HCT116 (cell line): ENCODE measurements at regions not wholly inside any gene's neighbourhood (a gene's known extent, or its start where the extent isn't known, plus 50 kb on each side); places are given as distances from the start of the nearest gene placed in this dataset.

Source experiments
- ATAC-seq: fragments of 200-7000 bp; cut with Tn5 transposase; 2 replicates; pipeline ENCODE4 v1.9.1; 2020; ENCODE audit warnings: mild to moderate bottlenecking, moderate library complexity
- BruUV-seq: library from RNA; stranded (reverse); fragments of 400-500 nt; replicated peaks from 2 replicates; lab custom pipeline; 2021; lab: Mats Ljungman, UMichigan
- CTCF ChIA-PET: fragments of 300-600 bp; sonication (Branson Sonifier 250); formaldehyde crosslinking; loops from one replicate; lab custom pipeline; 2021; ENCODE audit warnings: antibody characterized with exemption; lab: Charles Lee
- POLR2A ChIA-PET: fragments of 300-600, 350-600 bp; sonication (Branson Sonifier 250); formaldehyde crosslinking; loops from one replicate; lab custom pipeline; 2021; ENCODE audit warnings: antibody characterized with exemption; lab: Charles Lee
- RAD21 ChIA-PET, 2 experiments: fragments of 300-600 bp; sonication (Branson Sonifier 250); formaldehyde crosslinking; loops; one replicate each; lab custom pipeline; 2023; ENCODE audit warnings: low total read pairs in 2 of 2; ENCODE audit not compliant: uncharacterized antibody in 2 of 2, unreplicated experiment in 2 of 2, low non-redundant PET in 1 of 2; lab: Charles Lee
- DNase-seq: peaks from one replicate; pipeline ENCODE4 v3.0.0-alpha.2; 2010; ENCODE audit warnings: low read depth, low spot score
- H2AFZ ChIP-seq: fragments of 200-600 bp; shearing (Covaris generic), sonication (generic); 2 replicates; pipeline ENCODE4 v1.6.1; 2017; ENCODE audit warnings: low read depth, mixed run types, mixed read lengths, antibody characterized with exemption, low read length; ENCODE audit not compliant: poor library complexity, severe bottlenecking
- H3K27ac ChIP-seq: 2 replicates; pipeline ENCODE4 v1.5.1; 2012; ENCODE audit warnings: low read depth, low read length
- H3K27me3 ChIP-seq: fragments of 200-600 bp; sonication (generic); 2 replicates; pipeline ENCODE4 v1.6.1; 2016; ENCODE audit warnings: mixed run types, low read length, mixed read lengths; ENCODE audit not compliant: insufficient read depth
- H3K36me3 ChIP-seq, 2 experiments: fragments of 200-500 bp in 1 of 2; fragments of 200-600 bp in 1 of 2; sonication (Bioruptor generic) in 1 of 2; sonication (generic) in 1 of 2; 2 replicates each; pipeline versions ENCODE4 v1.5.1 to v1.6.1; 2014 to 2016; ENCODE audit warnings: low read length in 2 of 2, inconsistent platforms in 1 of 2, mixed read lengths in 1 of 2, mixed run types in 1 of 2; ENCODE audit not compliant: insufficient read depth in 2 of 2, control insufficient read depth in 1 of 2
- H3K4me1 ChIP-seq, 2 experiments: fragments of 200-600 bp in 1 of 2; sonication (generic) in 1 of 2; 2 replicates each; pipeline versions ENCODE4 v1.5.1 to v1.6.1; 2012 to 2017; ENCODE audit warnings: low read length in 2 of 2, inconsistent platforms in 1 of 2, mild to moderate bottlenecking in 1 of 2, mixed read lengths in 1 of 2, mixed run types in 1 of 2, moderate library complexity in 1 of 2; ENCODE audit not compliant: insufficient read depth in 2 of 2, control insufficient read depth in 1 of 2
- H3K4me2 ChIP-seq: fragments of 200-600 bp; sonication (generic); 2 replicates; pipeline ENCODE4 v1.6.1; 2017; ENCODE audit warnings: mixed run types, low read length, mixed read lengths
- H3K4me3 ChIP-seq, 2 experiments: fragments of 200-600 bp in 1 of 2; sonication (generic) in 1 of 2; replicated peaks in 1 of 2; 2 replicates each; pipeline ENCODE4 v1.5.1; 2011 to 2016; ENCODE audit warnings: low read length in 2 of 2, control low read depth in 1 of 2, low read depth in 1 of 2, mild to moderate bottlenecking in 1 of 2, mixed read lengths in 1 of 2, mixed run types in 1 of 2
- H3K79me2 ChIP-seq: fragments of 200-600 bp; sonication (generic); 2 replicates; pipeline ENCODE4 v1.6.1; 2017; ENCODE audit warnings: mild to moderate bottlenecking, mixed run types, low read length, moderate library complexity, mixed read lengths; ENCODE audit not compliant: insufficient read depth
- H3K9ac ChIP-seq: fragments of 200-600 bp; sonication (generic); 2 replicates; pipeline ENCODE4 v1.6.1; 2016; ENCODE audit warnings: low read length, mixed read lengths
- H3K9me2 ChIP-seq: fragments of 200-600 bp; sonication (generic), shearing (Covaris generic); 2 replicates; pipeline ENCODE4 v1.6.1; 2017; ENCODE audit warnings: mixed run types, mild to moderate bottlenecking, moderate library complexity; ENCODE audit not compliant: insufficient read depth
- H3K9me3 ChIP-seq, 2 experiments: fragments of 200-500 bp in 1 of 2; fragments of 200-600 bp in 1 of 2; sonication (Bioruptor generic) in 1 of 2; sonication (generic) in 1 of 2; 2 replicates each; pipeline ENCODE4 v1.6.1; 2014 to 2017; ENCODE audit warnings: low read length in 2 of 2, mixed read lengths in 2 of 2, inconsistent platforms in 1 of 2, low read depth in 1 of 2, mild to moderate bottlenecking in 1 of 2, mixed run types in 1 of 2, moderate library complexity in 1 of 2; ENCODE audit not compliant: control insufficient read depth in 1 of 2, insufficient read depth in 1 of 2
- H4K20me1 ChIP-seq: fragments of 200-600 bp; sonication (generic), shearing (Covaris generic); 2 replicates; pipeline ENCODE4 v1.6.1; 2017; ENCODE audit warnings: mixed run types, mild to moderate bottlenecking, moderate library complexity; ENCODE audit not compliant: insufficient read depth
- CBX3 ChIP-seq: IDR thresholded peaks from 2 replicates; pipeline ENCODE4 v1.6.1; 2012; ENCODE audit warnings: low read depth
- CEBPB ChIP-seq: IDR thresholded peaks from 2 replicates; pipeline ENCODE4 v1.6.1; 2012; ENCODE audit warnings: low read depth
- JUND ChIP-seq: IDR thresholded peaks from 2 replicates; pipeline ENCODE4 v1.6.1; 2012
- POLR2AphosphoS5 ChIP-seq: IDR thresholded peaks from 2 replicates; pipeline ENCODE4 v1.6.1; 2011; ENCODE audit warnings: mild to moderate bottlenecking, low read depth, low read length, moderate library complexity
- RAD21 ChIP-seq: IDR thresholded peaks from 2 replicates; pipeline ENCODE4 v1.6.1; 2012; ENCODE audit warnings: low read depth, mild to moderate bottlenecking
- REST ChIP-seq: IDR thresholded peaks from 2 replicates; pipeline ENCODE4 v1.6.1; 2012; ENCODE audit warnings: low read depth
- TCF7L2 ChIP-seq: IDR thresholded peaks from 2 replicates; pipeline ENCODE4 v1.7.0; 2011; ENCODE audit warnings: borderline replicate concordance, inconsistent platforms; ENCODE audit not compliant: insufficient read depth, insufficient read length; ENCODE audit errors: extremely low read depth
- YY1 ChIP-seq: IDR thresholded peaks from 2 replicates; pipeline ENCODE4 v1.6.1; 2011; ENCODE audit warnings: low read length, low read depth, moderate library complexity, mild to moderate bottlenecking; ENCODE audit not compliant: insufficient replicate concordance; ENCODE audit errors: extremely low read depth
- ZNF274 ChIP-seq: fragments of 200-500 bp; sonication (Bioruptor generic); IDR thresholded peaks from 2 replicates; pipeline ENCODE4 v1.6.1; 2014; ENCODE audit warnings: mild to moderate bottlenecking, low read depth, low read length, inconsistent platforms
- intact Hi-C: fragments of 100-400 bp; cut with micrococcal nuclease; formaldehyde crosslinking; loops from 2 replicates; pipeline ENCODE4 v1.10.0; 2022
- TF ChIP-seq, protein P1 (sequence below): IDR thresholded peaks from 2 replicates; pipeline ENCODE4 v1.6.1; 2012

GRCh38 chr3:180375831-180376230, 226.1 kb upstream of the TTC14 start:
- no peaks in the 10 kb centered on the region for H3K36me3 ChIP-seq
- H3K9me2 ChIP-seq, result no peaks in the 10 kb centered on the region
- no peaks in the 10 kb centered on the region for H3K79me2 ChIP-seq
- H3K27ac ChIP-seq, result no peak overlapping the region
- CTCF ChIA-PET, result no interaction called here
- intact Hi-C loops, result no loop called here
- no TSS peak for BruUV-seq
- H3K4me2 ChIP-seq, result no peak overlapping the region
- H2AFZ ChIP-seq, result no peak overlapping the region
- RAD21 ChIA-PET, result no interaction called here
- ATAC-seq (no peak), DNase-seq (no peak)
- no peak overlapping the region for H3K9ac ChIP-seq
- no peaks in the 10 kb centered on the region for H3K9me3 ChIP-seq
- POLR2A ChIA-PET, result no interaction called here
- H3K4me3 ChIP-seq, result no peak overlapping the region
- no peaks in the 10 kb centered on the region for H4K20me1 ChIP-seq
- TF ChIP-seq CEBPB (no peak), JUND (no peak), YY1 (no peak), REST (no peak), TCF7L2 (no peak), RAD21 (no peak), POLR2AphosphoS5 (no peak), ZNF274 (no peak), CBX3 (no peak)
- TF ChIP-seq, protein P1, sequence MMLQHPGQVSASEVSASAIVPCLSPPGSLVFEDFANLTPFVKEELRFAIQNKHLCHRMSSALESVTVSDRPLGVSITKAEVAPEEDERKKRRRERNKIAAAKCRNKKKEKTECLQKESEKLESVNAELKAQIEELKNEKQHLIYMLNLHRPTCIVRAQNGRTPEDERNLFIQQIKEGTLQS, result no peak
- H3K27me3 ChIP-seq, result peaks cover 3% of the 10 kb centered on the region; the same call in 1 of the 2 replicates
- H3K4me1 ChIP-seq, result no peaks in the 10 kb centered on the region
